ENCODE measurements at regions not wholly inside any gene's neighbourhood (a gene's known extent, or its start where the extent isn't known, plus 50 kb on each side); places are given as distances from the start of the nearest gene placed in this dataset.

DNA sequence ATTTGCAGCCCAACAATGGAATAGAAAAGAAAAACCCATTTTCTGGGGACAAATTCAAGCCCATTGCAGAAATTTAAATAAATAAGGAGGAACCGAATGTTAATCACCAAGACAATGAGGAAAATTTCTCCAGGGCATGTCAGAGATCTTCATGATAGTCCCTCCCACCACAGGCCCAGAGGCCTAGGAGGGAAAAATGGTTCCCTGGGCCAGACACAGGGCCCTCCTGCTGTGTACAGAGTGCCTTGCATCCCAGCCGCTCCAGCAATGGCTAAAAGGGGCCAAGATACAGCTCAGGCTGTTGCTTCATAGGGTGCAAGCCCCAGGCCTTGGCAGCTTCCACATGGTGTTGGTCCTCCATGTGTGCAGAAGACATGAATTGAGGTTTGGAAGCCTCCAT lies 73.4 kb upstream of the FOXE1 start:
- intact Hi-C loops (cut with micrococcal nuclease) (no loop called here), dilution Hi-C loops (cut with HindIII; ENCODE audit: low sequenced_read_pairs, unreplicated experiment) (no loop called here), in situ Hi-C loops (cut with MboI; ENCODE audit: low sequenced_read_pairs) (no loop called here)
- ChIA-PET POLR2A (ENCODE audit: unreplicated experiment) (no interaction called here), CTCF (no interaction called here)
- H4K5ac ChIP-seq (ENCODE audit: low read depth, low read length), result no peak overlapping the region
- H3K56ac ChIP-seq (ENCODE audit: extremely low read depth, insufficient read depth, low read length), result no peak overlapping the region
- no peak overlapping the region for H3K14ac ChIP-seq (replicated peaks; ENCODE audit: low read depth, low read length)
- no peak overlapping the region for H4K8ac ChIP-seq (ENCODE audit: low read depth in 2 of 2, low read length in 2 of 2)
- H3K4me1 ChIP-seq (ENCODE audit: control insufficient read depth, insufficient read depth, low read length), result no peaks in the 10 kb centered on the region
- WGBS, 2 experiments (ENCODE audit: extremely low coverage in 2 of 2, insufficient read length in 1 of 2), result no CpG with 5 or more reads among the region's 2 CpGs
- H4K20me1 ChIP-seq (ENCODE audit: insufficient read depth, low read length), result no peaks in the 10 kb centered on the region
- no peak overlapping the region for H3K4ac ChIP-seq (ENCODE audit: low read depth, low read length)
- H2AFZ ChIP-seq (replicated peaks; ENCODE audit: low read length, poor library complexity), result no peak overlapping the region
- H2BK120ac ChIP-seq (ENCODE audit: low read depth, low read length), result no peak overlapping the region
- no peak for ATAC-seq (ENCODE audit: low read depth)
- no peak overlapping the region for H3K18ac ChIP-seq (ENCODE audit: low read depth, low read length)
- peaks cover 22% of the 10 kb centered on the region for H3K27me3 ChIP-seq (ENCODE audit: control insufficient read depth, insufficient read depth, low read length)
- no TSS peak for BruUV-seq (replicated peaks)
- no peak overlapping the region for H3K4me2 ChIP-seq (ENCODE audit: low read depth, low read length)
- no peak overlapping the region for H3K4me3 ChIP-seq (ENCODE audit: insufficient read depth, low read depth, low read length)
- H3K79me1 ChIP-seq (ENCODE audit: low read depth in 1 of 2, low read length in 2 of 2), result no peaks in the 10 kb centered on the region
- H2BK20ac ChIP-seq (ENCODE audit: low read depth, low read length), result no peak overlapping the region
- no peak overlapping the region for H3K23ac ChIP-seq (ENCODE audit: low read depth, low read length)
- H2BK15ac ChIP-seq (ENCODE audit: low read depth, low read length), result no peak overlapping the region
- no peak overlapping the region for H2AK9ac ChIP-seq (replicated peaks; ENCODE audit: low read depth, low read length, poor library complexity)
- H3K9me1 ChIP-seq (ENCODE audit: insufficient read depth, low read length), result no peaks in the 10 kb centered on the region
- DNase-seq, result no peak
- no peak overlapping the region for H3K9ac ChIP-seq (ENCODE audit: low read depth, low read length)
- H2BK5ac ChIP-seq (ENCODE audit: low read depth, low read length, poor library complexity, severe bottlenecking), result no peak overlapping the region
- TF ChIP-seq NFE2L2 (IDR thresholded peaks at IDR 0.05; ENCODE audit: low read depth, low read length), result no peak
- no peak for TF ChIP-seq RFX5 (IDR thresholded peaks at IDR 0.05; ENCODE audit: low read depth, low read length)
- TF ChIP-seq CEBPB (IDR thresholded peaks at IDR 0.05; ENCODE audit: low read depth, low read length), result no peak
- no peak for TF ChIP-seq RAD21 (IDR thresholded peaks at IDR 0.05; ENCODE audit: low read length)
- TF ChIP-seq BHLHE40 (IDR thresholded peaks at IDR 0.05; ENCODE audit: low read depth, low read length), result no peak
- TF ChIP-seq, protein P1, sequence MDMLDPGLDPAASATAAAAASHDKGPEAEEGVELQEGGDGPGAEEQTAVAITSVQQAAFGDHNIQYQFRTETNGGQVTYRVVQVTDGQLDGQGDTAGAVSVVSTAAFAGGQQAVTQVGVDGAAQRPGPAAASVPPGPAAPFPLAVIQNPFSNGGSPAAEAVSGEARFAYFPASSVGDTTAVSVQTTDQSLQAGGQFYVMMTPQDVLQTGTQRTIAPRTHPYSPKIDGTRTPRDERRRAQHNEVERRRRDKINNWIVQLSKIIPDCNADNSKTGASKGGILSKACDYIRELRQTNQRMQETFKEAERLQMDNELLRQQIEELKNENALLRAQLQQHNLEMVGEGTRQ (IDR thresholded peaks at IDR 0.05; ENCODE audit: low read depth, low read length), result no peak
- no peak for TF ChIP-seq RCOR1 (IDR thresholded peaks at IDR 0.05; ENCODE audit: insufficient replicate concordance, low read length)
- no peak for TF ChIP-seq CHD1 (IDR thresholded peaks at IDR 0.05; ENCODE audit: low read depth, low read length)
- TF ChIP-seq MAZ (IDR thresholded peaks at IDR 0.05; ENCODE audit: borderline replicate concordance, low read depth, low read length), result no peak
- TF ChIP-seq SMC3 (IDR thresholded peaks at IDR 0.05; ENCODE audit: low read depth, low read length), result no peak
- TF ChIP-seq, protein P2, sequence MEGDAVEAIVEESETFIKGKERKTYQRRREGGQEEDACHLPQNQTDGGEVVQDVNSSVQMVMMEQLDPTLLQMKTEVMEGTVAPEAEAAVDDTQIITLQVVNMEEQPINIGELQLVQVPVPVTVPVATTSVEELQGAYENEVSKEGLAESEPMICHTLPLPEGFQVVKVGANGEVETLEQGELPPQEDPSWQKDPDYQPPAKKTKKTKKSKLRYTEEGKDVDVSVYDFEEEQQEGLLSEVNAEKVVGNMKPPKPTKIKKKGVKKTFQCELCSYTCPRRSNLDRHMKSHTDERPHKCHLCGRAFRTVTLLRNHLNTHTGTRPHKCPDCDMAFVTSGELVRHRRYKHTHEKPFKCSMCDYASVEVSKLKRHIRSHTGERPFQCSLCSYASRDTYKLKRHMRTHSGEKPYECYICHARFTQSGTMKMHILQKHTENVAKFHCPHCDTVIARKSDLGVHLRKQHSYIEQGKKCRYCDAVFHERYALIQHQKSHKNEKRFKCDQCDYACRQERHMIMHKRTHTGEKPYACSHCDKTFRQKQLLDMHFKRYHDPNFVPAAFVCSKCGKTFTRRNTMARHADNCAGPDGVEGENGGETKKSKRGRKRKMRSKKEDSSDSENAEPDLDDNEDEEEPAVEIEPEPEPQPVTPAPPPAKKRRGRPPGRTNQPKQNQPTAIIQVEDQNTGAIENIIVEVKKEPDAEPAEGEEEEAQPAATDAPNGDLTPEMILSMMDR (conservative IDR thresholded peaks at IDR 0.05; ENCODE audit: low read depth, low read length), result no peak
- TF ChIP-seq, protein P3, sequence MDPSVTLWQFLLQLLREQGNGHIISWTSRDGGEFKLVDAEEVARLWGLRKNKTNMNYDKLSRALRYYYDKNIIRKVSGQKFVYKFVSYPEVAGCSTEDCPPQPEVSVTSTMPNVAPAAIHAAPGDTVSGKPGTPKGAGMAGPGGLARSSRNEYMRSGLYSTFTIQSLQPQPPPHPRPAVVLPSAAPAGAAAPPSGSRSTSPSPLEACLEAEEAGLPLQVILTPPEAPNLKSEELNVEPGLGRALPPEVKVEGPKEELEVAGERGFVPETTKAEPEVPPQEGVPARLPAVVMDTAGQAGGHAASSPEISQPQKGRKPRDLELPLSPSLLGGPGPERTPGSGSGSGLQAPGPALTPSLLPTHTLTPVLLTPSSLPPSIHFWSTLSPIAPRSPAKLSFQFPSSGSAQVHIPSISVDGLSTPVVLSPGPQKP (IDR thresholded peaks at IDR 0.05; ENCODE audit: borderline replicate concordance, low read depth, low read length), result no peak
- TF ChIP-seq MXI1 (IDR thresholded peaks at IDR 0.05; ENCODE audit: borderline replicate concordance, low read depth, low read length), result no peak
- no peak overlapping the region for H4K91ac ChIP-seq (ENCODE audit: insufficient read depth, low read depth, low read length)
- no peaks in the 10 kb centered on the region for H3K36me3 ChIP-seq (ENCODE audit: control insufficient read depth, insufficient read depth, low read length)
- peaks cover 7% of the 10 kb centered on the region for H3K9me3 ChIP-seq (ENCODE audit: control insufficient read depth, insufficient read depth, low read length)
- no peak overlapping the region for H2AK5ac ChIP-seq (ENCODE audit: low read depth, low read length)
- no peak overlapping the region for H3K27ac ChIP-seq (ENCODE audit: insufficient read depth, low read length)
